ENCODE measurements at regions not wholly inside any gene's neighbourhood (a gene's known extent, or its start where the extent isn't known, plus 50 kb on each side); places are given as distances from the start of the nearest gene placed in this dataset.

GRCh38 chr6:114714836-114715507 lies 372.1 kb upstream of the HS3ST5 start:
- DNase-seq, result no peak
- no peaks in the 10 kb centered on the region for H3K27me3 Mint-ChIP-seq (ENCODE audit: low read depth, poor library complexity)
- H3K27ac Mint-ChIP-seq, result no peak overlapping the region
- H3K36me3 Mint-ChIP-seq (ENCODE audit: low read depth), result no peaks in the 10 kb centered on the region
- no peaks in the 10 kb centered on the region for H3K4me1 Mint-ChIP-seq
- H3K4me3 Mint-ChIP-seq, result no peak overlapping the region
- no peaks in the 10 kb centered on the region for H3K9me3 Mint-ChIP-seq
- no peak for TF ChIP-seq CTCF (IDR thresholded peaks at IDR 0.05)

- TF ChIP-seq CTCF (IDR thresholded peaks at IDR 0.05), result no peak
- DNase-seq, result no peak
- no peak overlapping the region for H3K4me3 Mint-ChIP-seq
- H3K4me1 Mint-ChIP-seq, result no peaks in the 10 kb centered on the region
- peaks cover 6% of the 10 kb centered on the region for H3K9me3 Mint-ChIP-seq
- H3K27ac Mint-ChIP-seq, result no peak overlapping the region
- no peaks in the 10 kb centered on the region for H3K36me3 Mint-ChIP-seq (ENCODE audit: low read depth)
- no peaks in the 10 kb centered on the region for H3K27me3 Mint-ChIP-seq (ENCODE audit: low read depth, poor library complexity)
Measured at GRCh38 chr6:114713690-114714089, 370.9 kb upstream of the HS3ST5 start.

- TF ChIP-seq CTCF (IDR thresholded peaks at IDR 0.05), result no peak
- peaks cover 6% of the 10 kb centered on the region for H3K4me1 Mint-ChIP-seq
- no peaks in the 10 kb centered on the region for H3K27me3 Mint-ChIP-seq (ENCODE audit: low read depth, poor library complexity)
- no peak overlapping the region for H3K4me3 Mint-ChIP-seq
- peaks cover 13% of the 10 kb centered on the region for H3K9me3 Mint-ChIP-seq
- no peak for DNase-seq
- H3K36me3 Mint-ChIP-seq (ENCODE audit: low read depth), result no peaks in the 10 kb centered on the region
- no peak overlapping the region for H3K27ac Mint-ChIP-seq
Measured at GRCh38 chr6:114712129-114712662, 369.4 kb upstream of the HS3ST5 start.

- no peaks in the 10 kb centered on the region for H3K27me3 Mint-ChIP-seq (ENCODE audit: low read depth, poor library complexity)
- TF ChIP-seq CTCF (IDR thresholded peaks at IDR 0.05), result no peak
- H3K4me3 Mint-ChIP-seq, result no peak overlapping the region
- peak overlapping the region; percentile 22 for H3K27ac Mint-ChIP-seq
- peaks cover 13% of the 10 kb centered on the region for H3K9me3 Mint-ChIP-seq
- peaks cover 8% of the 10 kb centered on the region for H3K4me1 Mint-ChIP-seq
- H3K36me3 Mint-ChIP-seq (ENCODE audit: low read depth), result no peaks in the 10 kb centered on the region
- no peak for DNase-seq
Measured at GRCh38 chr6:114707081-114707620, 364.3 kb upstream of the HS3ST5 start.

- Mint-ChIP-seq H3K4me1 (peaks cover 8% of the 10 kb centered on the region), H3K4me3 (no peak overlapping the region), H3K27ac (no peak overlapping the region), H3K9me3 (peaks cover 19% of the 10 kb centered on the region), H3K36me3 (ENCODE audit: low read depth) (peaks cover 4% of the 10 kb centered on the region), H3K27me3 (ENCODE audit: low read depth, poor library complexity) (no peaks in the 10 kb centered on the region)
- no peak for DNase-seq
- no peak for TF ChIP-seq CTCF (IDR thresholded peaks at IDR 0.05)
Measured at GRCh38 chr6:114690625-114691024, 347.8 kb upstream of the HS3ST5 start.

GRCh38 chr6:114659513-114659912 lies 316.7 kb upstream of the HS3ST5 start:
- no peaks in the 10 kb centered on the region for H3K4me1 Mint-ChIP-seq
- H3K4me3 Mint-ChIP-seq, result no peak overlapping the region
- no peaks in the 10 kb centered on the region for H3K27me3 Mint-ChIP-seq (ENCODE audit: low read depth, poor library complexity)
- DNase-seq, result no peak
- no peak for TF ChIP-seq CTCF (IDR thresholded peaks at IDR 0.05)
- no peaks in the 10 kb centered on the region for H3K36me3 Mint-ChIP-seq (ENCODE audit: low read depth)
- H3K27ac Mint-ChIP-seq, result no peak overlapping the region
- H3K9me3 Mint-ChIP-seq, result peaks cover 14% of the 10 kb centered on the region
